GM12878 (cell line): ENCODE measurements at regions not wholly inside any gene's neighbourhood (a gene's known extent, or its start where the extent isn't known, plus 50 kb on each side); places are given as distances from the start of the nearest gene placed in this dataset.

ENCODE experiments used
- ATAC-seq: fragments of 200-7000 bp; cut with Tn5 transposase; 3 replicates; pipeline ENCODE4 v1.9.1; 2020; ENCODE audit warnings: mild to moderate bottlenecking, moderate library complexity
- BruUV-seq: library from RNA; stranded (reverse); fragments of 400-500 nt; replicated peaks from 2 replicates; lab custom pipeline; 2021; lab: Mats Ljungman, UMichigan
- CTCF ChIA-PET: fragments of 300-600 bp; sonication (Branson Sonifier 250); formaldehyde crosslinking; extraction: SDS; loops from one replicate; lab custom pipeline; 2021; ENCODE audit warnings: inconsistent platforms; lab: Yijun Ruan, JAX
- POLR2A ChIA-PET: fragments of 350-600 bp; formaldehyde crosslinking; extraction: SDS; loops from one replicate; lab custom pipeline; 2021; ENCODE audit warnings: inconsistent platforms; lab: Charles Lee
- RAD21 ChIA-PET: fragments of 300-600 bp; sonication (Branson Sonifier 250); formaldehyde crosslinking; loops from one replicate; lab custom pipeline; 2023; ENCODE audit warnings: antibody characterized with exemption; ENCODE audit not compliant: unreplicated experiment; lab: Charles Lee
- SMC1A ChIA-PET: fragments of 300-600 bp; sonication (Branson Sonifier 250); formaldehyde crosslinking; loops from one replicate; lab custom pipeline; 2023; ENCODE audit not compliant: unreplicated experiment, uncharacterized antibody; lab: Charles Lee
- DNase-seq: peaks from one replicate; pipeline ENCODE4 v3.0.0-alpha.2; 2011; ENCODE audit warnings: low read depth, low spot score
- FAIRE-seq: peaks from 3 replicates; lab custom pipeline; 2011; peaks lifted over from hg19 to GRCh38; lab: Jason Lieb, UNC
- H2AFZ ChIP-seq: 2 replicates; pipeline ENCODE4 v1.6.0; 2011; ENCODE audit warnings: low read depth, low read length, control low read depth; ENCODE audit not compliant: control insufficient read depth
- H3K27ac ChIP-seq: 2 replicates; pipeline ENCODE4 v1.5.1; 2011; ENCODE audit warnings: control low read depth; ENCODE audit not compliant: control insufficient read depth, insufficient read depth
- H3K27me3 ChIP-seq, 2 experiments: replicated peaks in 1 of 2; 2 replicates each; pipeline versions ENCODE4 v1.6.0 to v1.6.1; 2011; ENCODE audit warnings: low read length in 1 of 2; ENCODE audit not compliant: control insufficient read depth in 2 of 2, insufficient read depth in 2 of 2
- H3K36me3 ChIP-seq, 2 experiments: 2 replicates each; pipeline ENCODE4 v1.5.1; 2011; ENCODE audit warnings: low read length in 1 of 2; ENCODE audit not compliant: control insufficient read depth in 2 of 2, insufficient read depth in 2 of 2
- H3K4me1 ChIP-seq: 2 replicates; pipeline ENCODE4 v1.6.1; 2011; ENCODE audit warnings: mild to moderate bottlenecking, low read length, moderate library complexity, mixed read lengths; ENCODE audit not compliant: control insufficient read depth, insufficient read depth
- H3K4me2 ChIP-seq: 2 replicates; pipeline ENCODE4 v1.6.0; 2011; ENCODE audit warnings: control low read depth; ENCODE audit not compliant: control insufficient read depth, insufficient read depth
- H3K4me3 ChIP-seq: fragments of 200-600 bp; sonication (generic); 2 replicates; pipeline ENCODE4 v1.5.1; 2016
- H3K79me2 ChIP-seq: 2 replicates; pipeline ENCODE4 v1.6.0; 2011; ENCODE audit warnings: low read length; ENCODE audit not compliant: control insufficient read depth, insufficient read depth
- H3K9ac ChIP-seq: 2 replicates; pipeline ENCODE4 v1.8.0; 2011; ENCODE audit warnings: low read length, control low read depth, mixed read lengths; ENCODE audit not compliant: control insufficient read depth, insufficient read depth
- H3K9me3 ChIP-seq: replicated peaks from 3 replicates; pipeline ENCODE4 v1.5.1; 2011; ENCODE audit warnings: mild to moderate bottlenecking, low read length; ENCODE audit not compliant: control insufficient read depth, insufficient read depth
- H4K20me1 ChIP-seq: 2 replicates; pipeline ENCODE4 v1.6.0; 2011; ENCODE audit not compliant: control insufficient read depth, insufficient read depth
- ASH2L ChIP-seq: fragments of 300-600, 200-600 bp; sonication (generic); IDR thresholded peaks from 2 replicates; pipeline ENCODE4 v1.6.1; 2017; ENCODE audit warnings: low read depth, mild to moderate bottlenecking, borderline replicate concordance
- POLR2AphosphoS2 ChIP-seq: IDR thresholded peaks from 2 replicates; pipeline ENCODE4 v1.6.1; 2011; ENCODE audit warnings: low read depth, mild to moderate bottlenecking, low read length, improper control_type of control experiment, moderate library complexity
- RAD21 ChIP-seq: IDR thresholded peaks from 2 replicates; pipeline ENCODE4 v1.6.1; 2011; ENCODE audit warnings: mild to moderate bottlenecking, low read depth, low read length, moderate library complexity; ENCODE audit not compliant: insufficient read depth
- RB1 ChIP-seq: fragments of 450-650 bp; formaldehyde crosslinking; IDR thresholded peaks from 2 replicates; pipeline ENCODE4 v1.6.1; 2017; ENCODE audit warnings: mild to moderate bottlenecking, borderline replicate concordance
- SMC3 ChIP-seq: IDR thresholded peaks from 2 replicates; pipeline ENCODE4 v1.6.1; 2011; ENCODE audit warnings: low read length, improper control_type of control experiment, borderline replicate concordance
- YY1 ChIP-seq: IDR thresholded peaks from 2 replicates; pipeline ENCODE4 v1.6.1; 2011; ENCODE audit warnings: low read depth, mild to moderate bottlenecking, low read length
- ZNF24 ChIP-seq: fragments of 450-650 bp; IDR thresholded peaks from 2 replicates; pipeline ENCODE4 v1.6.1; 2017; ENCODE audit warnings: antibody characterized with exemption, mild to moderate bottlenecking
- WGBS: methylation state at CpG from one replicate; pipeline ENCODE4 v1.1.6; 2016; ENCODE audit warnings: low lambda C conversion rate; ENCODE audit not compliant: insufficient replicate concordance, insufficient coverage; ENCODE audit errors: missing lambda C conversion rate; 5-methylcytosine and 5-hydroxymethylcytosine counted together
- in situ Hi-C: fragments of 300-500 bp; cut with MboI; formaldehyde crosslinking; loops from 9 replicates; pipeline ENCODE4 v1.14.3; 2018; ENCODE audit warnings: mixed read lengths
- intact Hi-C: fragments of 100-400 bp; cut with micrococcal nuclease; formaldehyde crosslinking; loops from one replicate; pipeline ENCODE4 v1.14.2; 2022; ENCODE audit not compliant: unreplicated experiment
- TF ChIP-seq, protein P1 (sequence below): IDR thresholded peaks from 2 replicates; pipeline ENCODE4 v1.6.1; 2012; ENCODE audit warnings: low read depth, low read length, improper control_type of control experiment
- TF ChIP-seq, protein P2 (sequence below), 3 experiments: IDR thresholded peaks in 2 of 3; conservative IDR thresholded peaks in 1 of 3; 2 replicates each; pipeline ENCODE4 v1.5.1; 2011; ENCODE audit warnings: low read depth in 3 of 3, low read length in 3 of 3, mild to moderate bottlenecking in 3 of 3, control low read depth in 2 of 3, moderate library complexity in 2 of 3, inconsistent platforms in 1 of 3, mixed read lengths in 1 of 3; ENCODE audit not compliant: control insufficient read depth in 2 of 3, insufficient read depth in 1 of 3; ENCODE audit errors: extremely low read depth in 1 of 3
- TF ChIP-seq, protein P3 (sequence below): fragments of 450-650 bp; IDR thresholded peaks from 2 replicates; pipeline ENCODE4 v1.6.1; 2016; ENCODE audit warnings: mild to moderate bottlenecking
- TF ChIP-seq, protein P4 (sequence below): fragments of 450-650 bp; IDR thresholded peaks from 2 replicates; pipeline ENCODE4 v1.6.1; 2017; ENCODE audit warnings: low read depth, mild to moderate bottlenecking, moderate library complexity
- TF ChIP-seq, protein P5 (sequence below): IDR thresholded peaks from 2 replicates; pipeline ENCODE4 v1.6.1; 2011; ENCODE audit warnings: mild to moderate bottlenecking, low read depth, low read length, moderate library complexity; ENCODE audit not compliant: insufficient replicate concordance
- TF ChIP-seq, protein P6 (sequence below): fragments of 450-650 bp; formaldehyde crosslinking; IDR thresholded peaks from 2 replicates; pipeline ENCODE4 v1.4.0; 2020; ENCODE audit warnings: mild to moderate bottlenecking, moderate library complexity

DNA sequence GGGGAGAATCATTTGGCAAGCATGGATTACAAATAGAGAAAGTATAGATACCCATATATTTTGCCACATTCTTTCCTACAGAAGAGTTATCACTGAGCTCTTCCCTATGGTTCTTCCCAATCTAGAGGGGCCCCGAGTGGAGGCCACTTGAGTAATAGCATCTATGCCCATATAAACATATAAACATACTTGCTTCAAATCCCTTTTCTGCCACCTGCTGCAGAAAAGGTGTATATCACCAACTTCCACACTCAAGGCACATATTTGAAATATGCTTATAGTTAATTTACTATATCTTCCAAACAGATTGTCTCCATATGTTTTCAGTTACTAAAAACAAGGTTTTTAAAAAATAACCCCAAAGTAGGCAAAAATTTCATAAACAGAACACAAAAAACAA, 642.8 kb upstream of the DIPK2B start:
- no peaks in the 10 kb centered on the region for H3K79me2 ChIP-seq
- H3K9ac ChIP-seq, result no peak overlapping the region
- ChIA-PET SMC1A (interaction anchor here (3.2 kb wide), 1 partner anchor 41 kb away, joined by 13 read pairs; no protein-coding TSS in a partner anchor), CTCF (interaction anchor here (0.6 to 1.7 kb wide), 4 partner anchors 19 to 543 kb away, joined by 3 to 5 read pairs (median 3); no protein-coding TSS in a partner anchor), POLR2A (no interaction called here), RAD21 (no interaction called here)
- in situ Hi-C loops (loop anchor here (10.0 kb wide), 1 partner anchor 329 kb away; no protein-coding TSS in a partner anchor), intact Hi-C loops (loop anchor here (1.0 to 5.0 kb wide), 2 partner anchors 41 to 328 kb away; no protein-coding TSS in a partner anchor)
- no peak overlapping the region for H3K4me2 ChIP-seq
- H3K4me3 ChIP-seq, result no peak overlapping the region
- H3K27ac ChIP-seq, result no peak overlapping the region
- FAIRE-seq (no peak), DNase-seq (no peak), ATAC-seq (peak; percentile 53; the same call in 2 of the 3 replicates)
- no peak overlapping the region for H2AFZ ChIP-seq
- H3K4me1 ChIP-seq, result no peaks in the 10 kb centered on the region
- H3K27me3 ChIP-seq, result peaks cover 0 to 2% of the 10 kb centered on the region in 2 experiments; a peak in 1 of 4 replicates
- 0% methylated on average over 1 of the region's 1 CpG for WGBS
- no peaks in the 10 kb centered on the region for H4K20me1 ChIP-seq
- BruUV-seq, result no TSS peak
- no peaks in the 10 kb centered on the region; the same call in 2 of the 3 replicates for H3K9me3 ChIP-seq
- no peaks in the 10 kb centered on the region for H3K36me3 ChIP-seq
- TF ChIP-seq RAD21 (peak; percentile 55), SMC3 (peak; percentile 40; the same call in 1 of the 2 replicates), ASH2L (no peak), RB1 (no peak), YY1 (no peak), ZNF24 (no peak), POLR2AphosphoS2 (no peak)
- TF ChIP-seq, protein P1, sequence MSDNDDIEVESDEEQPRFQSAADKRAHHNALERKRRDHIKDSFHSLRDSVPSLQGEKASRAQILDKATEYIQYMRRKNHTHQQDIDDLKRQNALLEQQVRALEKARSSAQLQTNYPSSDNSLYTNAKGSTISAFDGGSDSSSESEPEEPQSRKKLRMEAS, result no peak
- TF ChIP-seq, protein P2, sequence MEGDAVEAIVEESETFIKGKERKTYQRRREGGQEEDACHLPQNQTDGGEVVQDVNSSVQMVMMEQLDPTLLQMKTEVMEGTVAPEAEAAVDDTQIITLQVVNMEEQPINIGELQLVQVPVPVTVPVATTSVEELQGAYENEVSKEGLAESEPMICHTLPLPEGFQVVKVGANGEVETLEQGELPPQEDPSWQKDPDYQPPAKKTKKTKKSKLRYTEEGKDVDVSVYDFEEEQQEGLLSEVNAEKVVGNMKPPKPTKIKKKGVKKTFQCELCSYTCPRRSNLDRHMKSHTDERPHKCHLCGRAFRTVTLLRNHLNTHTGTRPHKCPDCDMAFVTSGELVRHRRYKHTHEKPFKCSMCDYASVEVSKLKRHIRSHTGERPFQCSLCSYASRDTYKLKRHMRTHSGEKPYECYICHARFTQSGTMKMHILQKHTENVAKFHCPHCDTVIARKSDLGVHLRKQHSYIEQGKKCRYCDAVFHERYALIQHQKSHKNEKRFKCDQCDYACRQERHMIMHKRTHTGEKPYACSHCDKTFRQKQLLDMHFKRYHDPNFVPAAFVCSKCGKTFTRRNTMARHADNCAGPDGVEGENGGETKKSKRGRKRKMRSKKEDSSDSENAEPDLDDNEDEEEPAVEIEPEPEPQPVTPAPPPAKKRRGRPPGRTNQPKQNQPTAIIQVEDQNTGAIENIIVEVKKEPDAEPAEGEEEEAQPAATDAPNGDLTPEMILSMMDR (IDR thresholded peaks at IDR 0.05 in 2 of 3, conservative IDR thresholded peaks at IDR 0.05 in 1 of 3; ENCODE audit: control insufficient read depth in 2 of 3, extremely low read depth in 1 of 3, insufficient read depth in 1 of 3, low read depth in 3 of 3, low read length in 3 of 3), result peak in 2 of 3 experiments; percentile 9 to 34; a peak in 1 of 6 replicates
- TF ChIP-seq, protein P3, sequence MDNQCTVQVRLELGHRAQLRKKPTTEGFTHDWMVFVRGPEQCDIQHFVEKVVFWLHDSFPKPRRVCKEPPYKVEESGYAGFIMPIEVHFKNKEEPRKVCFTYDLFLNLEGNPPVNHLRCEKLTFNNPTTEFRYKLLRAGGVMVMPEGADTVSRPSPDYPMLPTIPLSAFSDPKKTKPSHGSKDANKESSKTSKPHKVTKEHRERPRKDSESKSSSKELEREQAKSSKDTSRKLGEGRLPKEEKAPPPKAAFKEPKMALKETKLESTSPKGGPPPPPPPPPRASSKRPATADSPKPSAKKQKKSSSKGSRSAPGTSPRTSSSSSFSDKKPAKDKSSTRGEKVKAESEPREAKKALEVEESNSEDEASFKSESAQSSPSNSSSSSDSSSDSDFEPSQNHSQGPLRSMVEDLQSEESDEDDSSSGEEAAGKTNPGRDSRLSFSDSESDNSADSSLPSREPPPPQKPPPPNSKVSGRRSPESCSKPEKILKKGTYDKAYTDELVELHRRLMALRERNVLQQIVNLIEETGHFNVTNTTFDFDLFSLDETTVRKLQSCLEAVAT, result no peak
- TF ChIP-seq, protein P4, sequence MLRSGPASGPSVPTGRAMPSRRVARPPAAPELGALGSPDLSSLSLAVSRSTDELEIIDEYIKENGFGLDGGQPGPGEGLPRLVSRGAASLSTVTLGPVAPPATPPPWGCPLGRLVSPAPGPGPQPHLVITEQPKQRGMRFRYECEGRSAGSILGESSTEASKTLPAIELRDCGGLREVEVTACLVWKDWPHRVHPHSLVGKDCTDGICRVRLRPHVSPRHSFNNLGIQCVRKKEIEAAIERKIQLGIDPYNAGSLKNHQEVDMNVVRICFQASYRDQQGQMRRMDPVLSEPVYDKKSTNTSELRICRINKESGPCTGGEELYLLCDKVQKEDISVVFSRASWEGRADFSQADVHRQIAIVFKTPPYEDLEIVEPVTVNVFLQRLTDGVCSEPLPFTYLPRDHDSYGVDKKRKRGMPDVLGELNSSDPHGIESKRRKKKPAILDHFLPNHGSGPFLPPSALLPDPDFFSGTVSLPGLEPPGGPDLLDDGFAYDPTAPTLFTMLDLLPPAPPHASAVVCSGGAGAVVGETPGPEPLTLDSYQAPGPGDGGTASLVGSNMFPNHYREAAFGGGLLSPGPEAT, result no peak
- TF ChIP-seq, protein P5, sequence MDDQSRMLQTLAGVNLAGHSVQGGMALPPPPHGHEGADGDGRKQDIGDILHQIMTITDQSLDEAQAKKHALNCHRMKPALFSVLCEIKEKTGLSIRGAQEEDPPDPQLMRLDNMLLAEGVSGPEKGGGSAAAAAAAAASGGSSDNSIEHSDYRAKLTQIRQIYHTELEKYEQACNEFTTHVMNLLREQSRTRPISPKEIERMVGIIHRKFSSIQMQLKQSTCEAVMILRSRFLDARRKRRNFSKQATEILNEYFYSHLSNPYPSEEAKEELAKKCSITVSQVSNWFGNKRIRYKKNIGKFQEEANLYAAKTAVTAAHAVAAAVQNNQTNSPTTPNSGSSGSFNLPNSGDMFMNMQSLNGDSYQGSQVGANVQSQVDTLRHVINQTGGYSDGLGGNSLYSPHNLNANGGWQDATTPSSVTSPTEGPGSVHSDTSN, result no peak
- TF ChIP-seq, protein P6, sequence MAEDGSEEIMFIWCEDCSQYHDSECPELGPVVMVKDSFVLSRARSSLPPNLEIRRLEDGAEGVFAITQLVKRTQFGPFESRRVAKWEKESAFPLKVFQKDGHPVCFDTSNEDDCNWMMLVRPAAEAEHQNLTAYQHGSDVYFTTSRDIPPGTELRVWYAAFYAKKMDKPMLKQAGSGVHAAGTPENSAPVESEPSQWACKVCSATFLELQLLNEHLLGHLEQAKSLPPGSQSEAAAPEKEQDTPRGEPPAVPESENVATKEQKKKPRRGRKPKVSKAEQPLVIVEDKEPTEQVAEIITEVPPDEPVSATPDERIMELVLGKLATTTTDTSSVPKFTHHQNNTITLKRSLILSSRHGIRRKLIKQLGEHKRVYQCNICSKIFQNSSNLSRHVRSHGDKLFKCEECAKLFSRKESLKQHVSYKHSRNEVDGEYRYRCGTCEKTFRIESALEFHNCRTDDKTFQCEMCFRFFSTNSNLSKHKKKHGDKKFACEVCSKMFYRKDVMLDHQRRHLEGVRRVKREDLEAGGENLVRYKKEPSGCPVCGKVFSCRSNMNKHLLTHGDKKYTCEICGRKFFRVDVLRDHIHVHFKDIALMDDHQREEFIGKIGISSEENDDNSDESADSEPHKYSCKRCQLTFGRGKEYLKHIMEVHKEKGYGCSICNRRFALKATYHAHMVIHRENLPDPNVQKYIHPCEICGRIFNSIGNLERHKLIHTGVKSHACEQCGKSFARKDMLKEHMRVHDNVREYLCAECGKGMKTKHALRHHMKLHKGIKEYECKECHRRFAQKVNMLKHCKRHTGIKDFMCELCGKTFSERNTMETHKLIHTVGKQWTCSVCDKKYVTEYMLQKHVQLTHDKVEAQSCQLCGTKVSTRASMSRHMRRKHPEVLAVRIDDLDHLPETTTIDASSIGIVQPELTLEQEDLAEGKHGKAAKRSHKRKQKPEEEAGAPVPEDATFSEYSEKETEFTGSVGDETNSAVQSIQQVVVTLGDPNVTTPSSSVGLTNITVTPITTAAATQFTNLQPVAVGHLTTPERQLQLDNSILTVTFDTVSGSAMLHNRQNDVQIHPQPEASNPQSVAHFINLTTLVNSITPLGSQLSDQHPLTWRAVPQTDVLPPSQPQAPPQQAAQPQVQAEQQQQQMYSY (CRISPR knock-in tag), result no peak
